ENCODE measurements at regions not wholly inside any gene's neighbourhood (a gene's known extent, or its start where the extent isn't known, plus 50 kb on each side); places are given as distances from the start of the nearest gene placed in this dataset.

DNA sequence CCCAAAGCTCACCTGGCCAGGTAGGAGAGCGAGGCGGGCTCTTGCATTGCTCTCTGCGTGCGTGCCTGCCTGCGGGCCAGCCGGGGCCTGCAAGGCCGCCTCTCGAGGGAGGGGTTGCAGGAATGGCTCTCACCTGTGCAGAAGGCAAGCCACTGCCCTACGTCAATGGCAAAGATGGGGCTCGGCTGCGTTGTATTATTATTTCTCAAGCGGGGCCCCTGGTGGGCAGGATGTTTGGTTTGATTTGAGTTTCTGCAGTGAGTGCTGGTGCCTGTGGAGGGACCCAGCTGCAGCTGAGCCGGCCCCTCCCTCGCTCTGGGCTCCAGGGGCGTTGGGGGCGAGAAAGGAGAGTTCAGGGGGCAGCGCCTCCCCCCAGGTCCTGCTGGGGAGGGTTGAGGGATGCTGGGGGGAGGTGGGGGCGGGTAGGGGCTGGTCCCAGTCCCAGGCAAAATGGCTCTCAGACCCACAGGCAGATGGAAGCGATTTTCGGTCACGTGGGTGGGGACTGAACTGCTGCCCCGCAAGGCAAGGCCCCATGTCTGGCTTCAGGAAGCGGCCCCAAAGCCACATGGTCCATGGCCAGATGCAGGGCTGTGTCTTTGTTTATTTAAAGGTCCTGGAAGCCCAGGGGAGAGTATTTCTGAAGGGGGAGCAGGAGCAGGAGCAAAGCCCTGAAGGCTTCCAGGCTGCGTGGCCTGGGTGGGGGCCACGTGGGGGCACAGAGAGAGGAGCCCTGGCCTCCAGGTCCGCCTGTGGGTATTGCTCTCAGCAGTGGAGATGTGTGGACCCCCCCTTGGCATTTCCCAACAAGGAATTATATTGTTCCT, 338.8 kb downstream of the SEC14L1 start:
- DNase-seq, result no peak

DNA sequence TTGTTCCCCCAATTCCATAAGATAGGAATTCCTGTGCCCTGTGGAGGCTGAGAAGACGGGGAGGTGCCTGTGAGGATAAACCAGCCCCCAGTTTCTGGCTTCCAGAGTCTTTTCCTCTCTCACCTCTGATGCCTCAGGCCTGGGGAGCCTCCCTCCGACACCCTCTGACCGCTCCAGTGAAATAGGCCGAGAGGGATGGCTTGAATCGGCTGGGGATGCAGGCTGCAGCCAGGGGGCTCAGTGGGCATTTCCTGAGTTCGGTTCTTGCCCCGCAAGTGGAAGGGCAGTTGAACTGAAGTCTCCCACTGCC, 339.4 kb downstream of the SEC14L1 start:
- DNase-seq, result no peak

DNA sequence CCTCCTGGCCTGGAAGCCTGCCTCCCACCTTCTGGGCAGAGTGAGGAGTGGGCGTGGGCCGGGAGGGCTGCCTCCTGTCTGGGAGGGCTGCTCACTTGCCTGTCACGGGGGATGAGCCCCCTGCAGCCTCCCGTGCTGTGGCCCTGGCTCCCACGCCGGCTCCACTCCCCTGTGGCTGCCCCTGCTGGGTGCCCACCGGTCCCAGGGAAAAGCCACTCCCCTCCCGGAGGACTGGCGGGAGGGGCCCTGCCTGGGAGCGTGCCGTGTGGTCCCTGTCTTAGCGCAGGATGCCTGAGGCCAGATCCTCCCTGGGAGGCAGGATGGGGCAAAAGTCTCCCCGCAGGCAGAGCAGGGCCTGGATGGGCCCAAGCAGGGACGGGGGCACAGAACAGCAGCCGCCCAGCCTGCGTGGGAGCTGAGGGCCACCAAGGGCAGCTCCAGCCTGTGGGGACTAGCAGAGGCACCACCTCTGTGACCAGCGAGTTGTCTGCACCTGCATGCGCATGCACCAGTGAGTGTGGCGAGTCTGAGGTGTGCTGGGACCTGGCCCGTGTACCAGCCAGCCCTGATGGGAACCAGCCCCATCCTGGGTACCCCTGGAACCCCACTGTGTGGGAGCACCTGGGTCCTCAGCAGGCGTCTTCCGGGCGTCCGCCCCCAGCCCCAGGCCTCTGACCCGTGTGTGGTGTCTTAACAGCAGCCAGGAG, 339.9 kb downstream of the SEC14L1 start:
- no peak for DNase-seq

DNA sequence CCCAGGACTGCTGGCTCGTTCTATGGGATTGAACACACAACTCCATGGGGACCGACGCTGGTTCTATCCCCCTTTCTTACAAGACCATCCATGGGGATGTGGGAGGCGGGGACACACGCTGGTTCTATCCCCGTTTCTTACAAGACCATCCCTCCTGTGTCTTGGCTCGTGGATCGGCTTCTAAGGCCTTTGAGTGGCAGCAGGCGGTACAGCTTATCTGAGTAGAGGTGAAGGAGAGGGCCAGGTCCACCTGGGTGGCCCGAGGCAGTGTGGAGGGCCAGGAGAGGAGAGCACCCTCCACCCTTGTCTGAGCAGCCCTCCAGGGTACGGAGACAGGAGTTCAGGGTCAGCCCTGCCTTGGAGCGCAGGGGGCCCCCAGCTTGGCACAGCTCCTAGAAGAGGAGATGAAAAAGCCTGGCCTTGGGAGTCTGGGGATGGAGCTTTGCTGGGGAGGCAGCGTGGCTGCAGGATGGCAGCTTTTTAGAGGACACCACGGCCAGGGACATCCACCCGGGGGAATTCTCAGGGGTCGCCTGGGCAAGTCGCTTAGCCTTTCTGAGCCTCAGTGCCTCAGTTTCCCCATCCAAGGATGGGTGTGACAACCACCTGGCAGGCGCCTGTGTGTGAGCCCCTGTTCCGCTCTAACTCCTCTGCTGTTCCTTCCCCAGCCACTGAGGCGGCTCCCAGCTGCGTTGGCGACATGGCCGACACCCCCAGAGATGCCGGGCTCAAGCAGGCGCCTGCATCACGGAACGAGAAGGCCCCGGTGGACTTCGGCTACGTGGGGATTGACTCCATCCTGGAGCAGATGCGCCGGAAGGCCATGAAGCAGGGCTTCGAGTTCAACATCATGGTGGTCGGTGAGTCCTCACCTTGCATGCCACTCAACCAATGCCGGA, 341.0 kb downstream of the SEC14L1 start:
- no peak for DNase-seq

DNA sequence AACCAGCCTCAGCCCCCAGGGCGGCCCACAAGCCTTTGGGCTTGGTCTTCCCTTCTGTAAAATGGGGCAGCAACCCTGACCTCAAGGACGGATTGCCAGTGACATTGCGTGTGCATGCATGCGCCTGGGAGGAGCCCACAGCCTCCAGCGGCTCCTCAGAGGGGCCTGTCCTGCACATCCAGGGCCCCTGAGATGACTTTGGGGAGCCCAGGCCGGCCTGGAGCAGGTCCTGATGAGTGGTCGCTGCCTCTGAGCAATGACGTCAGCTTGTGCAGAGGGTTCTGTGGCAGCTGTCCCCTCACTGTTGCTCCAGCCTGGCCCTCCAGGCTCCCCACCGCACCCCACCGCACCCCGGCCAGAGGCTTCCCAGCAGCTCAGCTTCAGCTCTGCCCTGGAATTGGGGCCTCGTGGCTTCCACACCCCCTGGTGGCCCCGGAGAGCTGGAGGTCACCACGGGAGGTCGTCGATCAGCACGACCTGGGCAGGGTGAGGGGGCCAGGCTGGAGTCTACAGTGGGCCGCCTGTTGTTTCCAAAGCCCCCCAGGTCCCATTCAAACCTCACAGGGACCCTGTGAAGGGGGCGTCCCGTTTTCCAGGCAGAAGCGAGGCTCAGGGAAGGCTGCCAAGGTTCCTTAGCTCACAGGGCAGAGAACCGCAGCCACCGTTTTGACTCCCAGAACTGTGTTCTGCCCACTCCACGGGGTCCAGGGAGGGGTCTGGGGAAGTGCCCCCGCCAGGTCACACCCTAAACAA, 341.8 kb downstream of the SEC14L1 start:
- no peak for DNase-seq

DNA sequence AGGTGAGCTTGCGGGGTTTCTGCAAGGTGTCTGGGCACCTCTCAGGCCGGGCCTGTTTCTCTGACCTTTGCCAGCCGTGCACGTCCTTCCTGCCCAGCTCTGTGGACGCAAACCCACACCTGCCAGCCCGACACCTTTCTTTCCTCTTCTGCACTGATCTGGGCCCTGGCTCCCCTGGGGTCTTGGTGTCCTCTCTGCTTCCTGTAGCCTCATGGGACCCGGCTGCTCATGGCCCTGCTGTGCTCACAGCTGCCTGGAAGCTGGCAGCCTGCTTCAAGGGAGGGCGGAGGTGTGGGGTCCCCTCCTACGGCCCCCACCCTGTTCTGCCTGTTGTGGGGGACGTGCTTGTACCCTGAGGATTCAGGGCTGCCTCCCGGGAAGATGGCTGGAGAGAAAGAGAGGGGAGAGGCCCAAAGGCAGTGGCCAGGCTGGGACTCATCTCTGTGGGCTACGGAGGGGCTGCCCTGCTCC, 342.4 kb downstream of the SEC14L1 start:
- no peak for DNase-seq

DNA sequence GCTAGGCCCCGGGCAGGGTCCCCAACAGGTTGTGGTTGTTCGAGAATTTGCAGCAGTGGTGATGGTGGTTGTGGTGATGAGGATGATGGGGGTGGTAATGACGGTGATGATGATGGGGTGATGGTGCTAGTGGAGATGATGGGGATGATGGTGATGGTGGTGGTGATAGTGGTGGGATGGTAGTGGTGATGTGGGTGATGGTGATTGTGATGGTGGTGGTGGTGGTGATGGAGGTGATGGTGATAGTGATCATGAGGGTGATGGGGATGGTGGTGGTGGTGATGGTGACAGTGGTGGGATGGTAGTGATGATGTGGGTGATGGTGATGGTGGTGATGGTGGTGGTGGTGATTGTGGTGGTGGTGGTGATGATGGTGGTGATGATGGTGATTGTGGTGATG, 343.3 kb downstream of the SEC14L1 start:
- DNase-seq, result no peak

DNA sequence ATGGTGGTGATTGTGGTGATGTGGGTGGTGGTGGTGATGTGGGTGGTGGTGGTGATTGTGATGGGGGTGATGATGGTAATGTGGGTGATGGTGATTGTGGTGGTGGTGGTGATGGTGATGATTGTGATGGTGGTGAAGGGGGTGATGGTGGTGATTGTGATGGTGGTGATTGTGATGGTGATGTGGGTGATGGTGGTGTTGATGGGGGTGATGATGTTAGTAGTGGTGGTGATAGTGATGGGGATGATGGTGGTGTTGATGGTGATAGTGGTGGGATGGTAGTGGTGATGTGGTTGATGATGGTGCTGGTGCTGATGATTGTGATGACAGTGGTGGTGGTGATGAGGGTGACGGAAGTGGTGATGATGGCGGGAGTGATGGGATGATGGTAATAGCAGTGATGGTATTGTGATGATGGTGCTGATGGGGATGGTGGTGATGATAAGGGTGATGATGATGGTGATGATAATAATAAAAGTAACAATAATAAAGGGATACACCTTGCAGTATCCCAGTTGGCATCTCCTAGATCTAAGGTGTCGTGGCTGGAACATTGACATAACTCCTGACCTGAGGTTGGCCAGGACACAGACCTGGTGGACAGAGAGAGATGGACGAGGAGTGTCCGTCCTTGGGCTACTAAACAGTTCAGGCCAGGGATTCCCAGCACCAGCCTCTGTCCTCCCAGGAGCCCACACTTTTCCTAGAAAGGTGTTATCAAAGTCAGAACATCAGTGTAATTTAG, 344.5 kb downstream of the SEC14L1 start:
- no peak for DNase-seq

DNA sequence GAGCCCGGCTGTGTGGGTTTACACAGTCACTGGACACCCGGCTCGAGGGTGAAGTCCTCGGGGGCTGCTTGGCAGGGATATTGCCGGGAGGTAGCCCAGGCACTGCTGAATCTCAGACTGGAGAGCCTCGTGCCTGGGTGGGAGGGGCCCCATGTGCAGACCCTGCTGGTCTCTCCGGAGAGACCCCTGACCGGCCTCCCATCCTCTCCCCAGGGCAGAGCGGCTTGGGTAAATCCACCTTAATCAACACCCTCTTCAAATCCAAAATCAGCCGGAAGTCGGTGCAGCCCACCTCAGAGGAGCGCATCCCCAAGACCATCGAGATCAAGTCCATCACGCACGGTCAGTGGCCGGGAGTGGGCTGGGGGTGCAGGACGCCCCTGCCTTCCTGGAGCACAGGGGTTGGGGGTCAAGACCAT, 346.5 kb downstream of the SEC14L1 start:
- no peak for DNase-seq

DNA sequence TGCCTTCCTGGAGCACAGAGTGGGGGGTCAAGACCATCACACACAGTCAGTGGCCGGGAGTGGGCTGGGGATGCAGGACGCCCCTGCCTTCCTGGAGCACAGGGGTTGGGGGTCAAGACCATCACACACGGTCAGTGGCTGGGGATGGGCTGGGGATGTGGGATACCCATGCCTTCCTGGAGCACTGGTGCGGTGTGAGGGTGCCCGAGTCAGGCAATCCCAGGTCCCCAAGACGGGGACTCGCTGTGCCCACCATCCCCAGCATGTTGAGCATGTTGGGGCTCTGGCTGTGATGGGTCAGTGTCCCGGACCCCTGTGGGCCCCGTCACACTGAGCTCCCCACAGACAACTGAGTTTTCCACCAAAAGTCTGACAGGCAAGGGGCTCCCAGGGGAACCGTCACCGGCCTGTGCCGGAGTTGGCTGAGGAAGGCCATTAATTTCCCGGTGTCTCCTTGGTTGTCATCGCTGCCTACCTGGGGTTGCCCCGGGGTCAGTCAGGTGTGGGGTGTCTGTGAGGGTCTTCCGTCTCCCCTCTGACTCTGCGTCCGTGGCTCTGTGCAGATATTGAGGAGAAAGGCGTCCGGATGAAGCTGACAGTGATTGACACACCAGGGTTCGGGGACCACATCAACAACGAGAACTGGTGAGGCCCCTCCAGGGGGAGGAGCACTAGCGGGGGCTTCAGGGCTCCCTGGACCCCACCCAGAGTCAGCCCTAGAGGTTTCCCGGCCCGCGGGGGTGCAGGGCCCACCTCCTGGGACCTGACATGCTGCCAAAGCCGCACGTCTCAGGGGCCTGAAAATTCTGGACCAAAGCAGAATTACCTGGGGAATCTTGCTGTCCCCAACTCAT, 347.1 kb downstream of the SEC14L1 start:
- DNase-seq, result no peak

DNA sequence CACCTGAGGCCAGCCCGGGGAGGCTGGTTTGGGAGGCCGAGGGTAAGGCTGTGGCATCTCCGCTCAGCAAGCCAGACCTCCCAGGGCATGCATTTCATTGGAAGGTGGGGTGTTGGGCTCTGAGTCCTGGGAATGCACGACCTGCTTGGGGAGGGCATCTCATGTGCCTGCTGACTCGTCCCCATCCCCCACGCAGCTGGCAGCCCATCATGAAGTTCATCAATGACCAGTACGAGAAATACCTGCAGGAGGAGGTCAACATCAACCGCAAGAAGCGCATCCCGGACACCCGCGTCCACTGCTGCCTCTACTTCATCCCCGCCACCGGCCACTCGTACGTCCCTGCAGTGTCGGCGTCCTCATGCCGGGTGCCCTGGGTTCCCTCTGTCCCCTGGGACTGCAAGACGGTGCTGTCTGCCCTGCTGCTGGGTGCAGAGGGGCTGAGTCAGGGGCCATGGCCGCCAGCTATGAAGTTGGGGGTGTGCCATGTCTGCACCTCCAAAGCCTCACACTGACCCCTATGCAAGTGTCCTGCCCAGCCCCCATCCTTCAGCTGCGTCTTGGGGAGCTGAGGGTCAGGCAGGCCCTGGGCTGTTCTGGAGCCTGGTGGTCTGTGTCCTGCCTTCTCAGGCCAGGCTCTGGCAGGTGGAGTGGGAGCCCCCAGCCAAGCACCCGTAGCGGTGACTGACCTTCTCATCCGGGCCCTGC, 347.9 kb downstream of the SEC14L1 start:
- no peak for DNase-seq

DNA sequence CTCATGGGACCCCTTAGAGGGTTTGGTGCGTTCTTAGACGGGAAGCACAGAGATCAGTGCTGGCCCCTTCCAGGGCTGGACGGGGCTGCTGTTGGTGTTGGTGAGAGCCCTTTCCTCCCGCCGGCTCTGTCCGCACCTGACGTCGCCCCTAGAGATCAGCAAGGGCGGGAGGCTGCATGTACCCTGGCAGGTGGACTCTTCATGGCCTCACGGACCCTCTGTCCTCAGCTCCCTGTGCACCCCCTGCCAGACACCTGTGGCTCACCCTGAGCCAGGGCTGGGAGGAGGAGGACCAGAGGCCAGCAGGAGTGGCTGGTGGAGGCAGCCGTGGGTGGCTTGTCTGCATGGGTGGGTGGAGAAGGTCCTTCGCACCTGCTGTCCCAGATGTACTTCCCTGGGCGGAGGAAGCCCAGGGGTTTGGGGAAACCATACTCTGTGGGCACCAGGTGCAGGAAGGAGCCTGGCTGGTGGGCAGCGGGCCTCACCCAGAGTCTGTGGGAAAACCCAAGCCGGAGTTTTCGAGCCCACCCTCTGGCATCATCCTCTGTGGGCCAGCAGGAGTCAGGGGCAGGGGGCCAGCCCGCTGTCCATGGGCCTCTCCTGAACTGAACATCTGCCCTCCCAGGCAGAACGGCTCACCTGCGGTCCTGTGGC, 348.6 kb downstream of the SEC14L1 start:
- no peak for DNase-seq

DNA sequence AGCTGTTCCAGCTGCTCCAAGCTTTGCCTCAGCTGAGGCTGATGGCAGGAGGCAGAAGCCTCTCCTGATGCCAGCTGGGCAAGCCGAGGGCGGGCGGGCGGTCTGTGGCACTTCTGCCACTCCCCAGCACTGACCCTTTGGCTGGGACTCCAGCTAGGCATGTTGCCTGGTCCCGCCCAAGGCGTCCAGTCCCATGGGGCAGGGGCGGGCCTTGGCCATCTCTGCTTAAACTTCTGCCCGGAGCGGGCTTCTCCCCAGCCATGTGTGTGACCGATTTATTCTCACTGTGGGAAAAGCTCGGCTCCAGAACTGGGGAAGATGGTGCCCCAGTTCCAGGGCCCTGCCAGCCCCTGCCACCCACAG, 349.1 kb downstream of the SEC14L1 start:
- no peak for DNase-seq

DNA sequence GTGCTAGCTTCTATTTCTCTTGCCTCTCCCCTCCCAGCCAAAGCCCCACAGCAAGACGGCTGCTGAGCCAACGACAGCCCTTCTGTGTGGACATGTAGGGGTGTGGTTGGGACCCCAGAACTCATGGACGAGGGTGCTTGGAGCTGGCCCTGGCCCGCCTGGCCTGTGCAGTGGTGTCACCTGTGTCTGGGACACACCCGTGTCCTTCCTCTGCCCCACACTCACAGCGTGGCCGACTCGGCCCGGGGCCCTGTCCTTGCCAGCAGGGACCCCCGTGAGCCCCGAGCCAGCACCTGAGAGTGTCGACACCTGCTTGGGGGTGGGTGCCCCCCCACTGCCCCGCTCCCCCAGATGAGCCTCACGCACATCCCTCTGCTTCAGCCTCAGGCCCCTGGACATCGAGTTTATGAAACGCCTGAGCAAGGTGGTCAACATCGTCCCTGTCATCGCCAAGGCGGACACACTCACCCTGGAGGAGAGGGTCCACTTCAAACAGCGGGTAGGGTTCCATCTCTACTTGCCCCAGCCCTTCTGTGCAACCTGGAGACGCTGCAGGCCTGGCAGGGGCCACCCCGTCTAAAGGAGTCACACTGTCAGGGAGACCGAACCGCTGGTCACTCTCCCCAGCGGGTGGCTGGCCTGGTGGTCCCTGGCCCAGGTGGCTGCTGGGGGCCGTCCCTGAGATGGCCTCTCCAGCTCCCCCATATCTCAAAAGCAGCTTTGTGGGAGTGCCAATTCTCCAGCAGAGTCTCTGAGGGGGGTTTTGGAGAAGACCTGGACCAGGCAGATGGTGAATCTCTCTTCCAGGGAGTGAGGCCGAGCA, 349.8 kb downstream of the SEC14L1 start:
- no peak for DNase-seq

DNA sequence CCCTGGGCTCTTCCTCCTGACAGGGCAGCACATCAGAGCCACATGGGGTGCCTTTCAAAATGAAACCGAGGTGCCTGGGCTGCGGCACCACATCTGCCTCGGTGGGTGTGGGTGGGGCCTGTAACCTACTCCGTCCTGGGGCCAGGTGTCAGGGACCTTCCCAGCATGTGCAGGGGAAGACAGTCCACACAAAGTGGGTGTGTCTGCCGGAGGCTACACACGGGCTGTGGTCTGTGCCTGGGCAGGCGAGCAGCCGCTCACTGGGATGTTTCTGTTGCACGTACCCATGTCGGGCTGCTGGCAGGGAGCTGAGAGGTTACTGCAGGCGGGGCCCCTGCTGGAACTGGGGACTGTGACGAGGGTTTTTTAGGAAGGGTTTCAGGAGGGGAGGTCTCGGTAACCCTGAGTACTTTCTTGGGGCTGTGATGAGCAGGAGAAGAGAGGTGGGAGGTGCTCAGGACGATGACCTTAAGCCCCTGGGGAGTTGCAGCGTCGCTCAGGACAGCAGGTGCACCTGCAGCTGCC, 351.2 kb downstream of the SEC14L1 start:
- peak; percentile 21 for DNase-seq

DNA sequence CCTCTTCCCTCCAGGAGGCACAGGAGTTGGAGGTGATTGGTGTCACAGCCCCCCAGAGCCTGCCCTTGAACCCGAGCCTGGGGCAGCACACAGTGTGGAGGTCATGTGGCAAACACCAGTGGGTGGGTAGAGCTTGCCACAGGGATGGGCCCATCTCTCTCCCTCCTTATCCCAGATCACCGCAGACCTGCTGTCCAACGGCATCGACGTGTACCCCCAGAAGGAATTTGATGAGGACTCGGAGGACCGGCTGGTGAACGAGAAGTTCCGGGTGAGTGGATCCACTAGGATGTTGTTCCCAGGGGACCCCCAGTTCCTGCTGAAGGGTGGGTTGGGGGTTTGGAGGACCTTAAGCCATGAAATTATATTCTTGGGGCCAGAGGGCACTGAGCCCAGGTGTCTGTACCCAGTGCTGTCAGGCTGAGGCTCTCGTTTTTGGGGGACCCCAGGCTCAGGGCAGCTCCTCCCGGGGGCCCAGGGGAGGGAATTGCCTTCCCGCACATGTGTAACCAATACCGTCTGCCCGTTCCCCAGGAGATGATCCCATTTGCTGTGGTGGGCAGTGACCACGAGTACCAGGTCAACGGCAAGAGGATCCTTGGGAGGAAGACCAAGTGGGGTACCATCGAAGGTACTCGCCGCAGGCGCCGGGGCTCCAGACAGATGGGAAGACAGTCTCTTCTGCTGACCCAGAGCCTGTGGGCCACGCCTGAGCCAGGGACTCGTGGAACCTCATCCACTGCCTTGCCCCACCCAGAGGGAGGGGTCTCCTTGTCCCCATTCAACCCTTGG, 351.9 kb downstream of the SEC14L1 start:
- DNase-seq, result no peak

DNA sequence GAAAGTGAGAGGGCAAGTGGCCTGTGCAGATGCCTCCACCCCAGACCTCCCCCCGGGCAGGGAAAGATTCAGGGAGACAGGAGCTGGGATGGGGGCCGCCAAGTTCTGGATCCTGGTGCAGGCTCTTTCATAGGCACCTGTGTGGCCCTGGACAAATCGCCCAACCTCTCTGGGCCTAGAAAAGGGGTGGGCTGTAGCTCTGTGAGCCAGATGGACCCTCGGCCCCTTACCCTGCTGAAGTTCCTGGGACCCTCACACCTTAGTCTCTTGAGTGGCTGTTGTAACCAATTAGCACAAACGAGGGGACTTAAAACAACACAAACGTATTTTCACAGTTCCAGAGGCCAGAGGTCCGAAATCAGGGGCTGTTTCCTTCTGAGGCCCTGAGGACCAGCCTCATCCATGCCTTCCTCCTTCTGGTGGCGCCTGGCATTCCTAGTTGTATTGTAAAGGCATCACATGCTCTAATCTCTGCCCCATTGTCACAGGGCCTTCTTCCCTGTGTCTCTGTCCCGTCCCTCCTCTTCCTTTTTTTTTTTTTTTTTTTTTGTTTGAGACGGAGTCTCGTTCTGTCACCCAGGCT, 352.6 kb downstream of the SEC14L1 start:
- DNase-seq, result no peak

Data from stimulated activated CD4-positive, alpha-beta T cell treated with anti-CD3 and anti-CD28 coated beads, Interleukin-4, amount 100 ng/mL, for 24 hours (primary cell).